HUES64 (cell line): ENCODE measurements at regions not wholly inside any gene's neighbourhood (a gene's known extent, or its start where the extent isn't known, plus 50 kb on each side); places are given as distances from the start of the nearest gene placed in this dataset.
"Not testable (repeated sequence)": the region's sequence is repeated elsewhere in the genome, so short reads cannot be mapped to it uniquely, and the experiment has no call there.

Experiments used
- H3K27ac ChIP-seq: 2 replicates; pipeline ENCODE4 v1.7.0; 2013; ENCODE audit warnings: low read depth, low read length, inconsistent platforms
- H3K27me3 ChIP-seq: 2 replicates; pipeline ENCODE4 v1.6.1; 2013; ENCODE audit warnings: mild to moderate bottlenecking, low read length; ENCODE audit not compliant: insufficient read depth
- H3K36me3 ChIP-seq: 2 replicates; pipeline ENCODE4 v1.6.1; 2013; ENCODE audit warnings: mild to moderate bottlenecking, low read length; ENCODE audit not compliant: insufficient read depth
- H3K4me1 ChIP-seq: 2 replicates; pipeline ENCODE4 v1.6.1; 2013; ENCODE audit warnings: mild to moderate bottlenecking, low read length, moderate library complexity; ENCODE audit not compliant: insufficient read depth
- H3K4me3 ChIP-seq: 2 replicates; pipeline ENCODE4 v1.5.1; 2013; ENCODE audit warnings: mild to moderate bottlenecking, low read length, moderate library complexity
- H3K9ac ChIP-seq: 2 replicates; pipeline ENCODE4 v1.6.1; 2013; ENCODE audit warnings: mild to moderate bottlenecking, low read depth, low read length
- H3K9me3 ChIP-seq: 2 replicates; pipeline ENCODE4 v1.6.1; 2013; ENCODE audit warnings: low read depth, low read length; ENCODE audit not compliant: insufficient read depth
- WGBS: fragments of 150-250, 120-280 bp; methylation state at CpG from one replicate; pipeline ENCODE4 v1.1.7; 2013; ENCODE audit warnings: missing lambda C conversion rate; 5-methylcytosine and 5-hydroxymethylcytosine counted together

GRCh38 chr12:33825986-33826602, 196.2 kb upstream of the ALG10 start:
- Histone ChIP-seq H3K27ac (no peak overlapping the region), H3K9me3 (no peaks in the 10 kb centered on the region), H3K36me3 (no peaks in the 10 kb centered on the region), H3K4me1 (no peaks in the 10 kb centered on the region), H3K27me3 (no peaks in the 10 kb centered on the region), H3K4me3 (no peak overlapping the region), H3K9ac (no peak overlapping the region)
- 92% methylated on average over 2 of the region's 2 CpGs for WGBS

DNA sequence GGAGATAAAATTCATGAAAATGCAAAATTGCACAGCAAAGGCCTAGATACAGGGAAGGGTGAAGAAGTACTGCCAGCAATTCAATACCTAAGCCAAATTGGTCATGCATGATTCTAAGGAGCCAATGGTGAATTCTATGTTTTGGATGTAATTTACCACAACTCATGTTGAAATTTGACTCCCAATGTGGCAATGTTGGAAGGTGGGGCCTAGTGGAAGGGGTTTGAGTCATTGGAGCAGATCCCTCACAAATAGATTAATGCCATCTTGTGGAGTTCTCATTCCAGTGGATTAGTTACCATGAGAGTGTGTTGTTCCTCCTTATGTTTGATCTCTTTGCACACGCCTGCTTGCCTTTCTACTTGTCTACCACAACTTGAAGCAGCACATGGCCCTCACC, 194.0 kb upstream of the ALG10 start:
- WGBS, result 100% methylated on average over 1 of the region's 1 CpG
- Histone ChIP-seq H3K27ac (no peak overlapping the region), H3K4me3 (no peak overlapping the region), H3K9ac (no peak overlapping the region), H3K4me1 (no peaks in the 10 kb centered on the region), H3K36me3 (no peaks in the 10 kb centered on the region), H3K9me3 (no peaks in the 10 kb centered on the region), H3K27me3 (no peaks in the 10 kb centered on the region)

GRCh38 chr12:33830070-33830469, 192.2 kb upstream of the ALG10 start:
- Histone ChIP-seq H3K9ac (no peak overlapping the region), H3K4me3 (no peak overlapping the region), H3K4me1 (no peaks in the 10 kb centered on the region), H3K27me3 (no peaks in the 10 kb centered on the region), H3K36me3 (no peaks in the 10 kb centered on the region), H3K9me3 (no peaks in the 10 kb centered on the region), H3K27ac (no peak overlapping the region)
- WGBS, result 91% methylated on average over 2 of the region's 2 CpGs

DNA sequence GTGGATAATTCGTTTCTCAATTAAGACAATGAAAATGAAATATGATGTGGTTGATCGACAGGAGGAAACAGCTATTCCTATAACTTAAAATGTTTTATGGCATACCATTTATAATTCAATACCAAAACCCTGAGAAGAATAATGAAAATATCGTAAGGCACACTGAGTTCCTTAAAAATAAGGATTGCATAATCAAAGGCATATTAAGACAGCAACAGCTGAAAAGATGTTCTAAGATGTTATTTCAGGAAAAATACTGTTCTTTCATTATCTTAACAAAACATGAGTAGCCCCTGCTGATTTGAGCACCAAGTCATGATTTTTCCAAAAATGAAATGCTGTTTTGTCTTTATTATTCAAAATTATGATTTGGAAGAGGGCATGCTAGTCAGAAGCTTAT, 189.4 kb upstream of the ALG10 start:
- H3K4me3 ChIP-seq, result no peak overlapping the region
- H3K9ac ChIP-seq, result no peak overlapping the region
- no peaks in the 10 kb centered on the region for H3K36me3 ChIP-seq
- 83% methylated on average over 1 of the region's 3 CpGs for WGBS
- no peaks in the 10 kb centered on the region for H3K27me3 ChIP-seq
- H3K27ac ChIP-seq, result no peak overlapping the region
- no peaks in the 10 kb centered on the region for H3K4me1 ChIP-seq
- no peaks in the 10 kb centered on the region for H3K9me3 ChIP-seq

GRCh38 chr12:33834672-33835071, 187.6 kb upstream of the ALG10 start:
- WGBS, result 88% methylated on average over 1 of the region's 1 CpG
- Histone ChIP-seq H3K27me3 (no peaks in the 10 kb centered on the region), H3K9ac (no peak overlapping the region)

DNA sequence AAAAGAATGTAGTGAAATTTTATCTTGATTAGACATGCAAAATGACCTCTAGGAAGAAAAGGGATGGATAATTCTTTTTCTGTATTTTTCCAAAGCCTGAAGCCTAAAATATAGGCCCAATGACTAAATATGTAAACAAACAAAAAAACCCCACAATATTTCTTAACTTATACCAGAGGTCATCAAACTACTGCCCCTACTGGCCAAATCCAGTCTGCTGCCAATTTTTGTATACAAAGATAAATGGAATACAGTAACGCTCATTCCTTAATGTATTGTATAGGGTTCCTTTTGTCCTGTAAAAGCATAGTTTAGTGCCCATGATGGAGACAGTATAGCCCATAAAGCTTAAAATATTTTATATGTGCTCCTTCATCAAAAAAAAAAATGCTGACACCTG, 145.7 kb upstream of the ALG10 start:
- Histone ChIP-seq H3K36me3 (no peaks in the 10 kb centered on the region), H3K27me3 (no peaks in the 10 kb centered on the region), H3K4me3 (no peak overlapping the region), H3K27ac (no peak overlapping the region), H3K9me3 (peaks cover 7% of the 10 kb centered on the region; the same call in 1 of the 2 replicates), H3K9ac (no peak overlapping the region), H3K4me1 (no peaks in the 10 kb centered on the region)
- 100% methylated on average over 1 of the region's 1 CpG for WGBS

More at GRCh38 chr12:33834672-33835071, 187.6 kb upstream of the ALG10 start:
- no peak overlapping the region for H3K4me3 ChIP-seq
- no peaks in the 10 kb centered on the region for H3K9me3 ChIP-seq
- no peaks in the 10 kb centered on the region for H3K4me1 ChIP-seq
- no peak overlapping the region for H3K27ac ChIP-seq
- no peaks in the 10 kb centered on the region for H3K36me3 ChIP-seq

GRCh38 chr12:33892425-33892824, 129.9 kb upstream of the ALG10 start:
- Histone ChIP-seq H3K27ac (no peak overlapping the region), H3K4me1 (no peaks in the 10 kb centered on the region), H3K9me3 (no peaks in the 10 kb centered on the region), H3K36me3 (no peaks in the 10 kb centered on the region), H3K4me3 (no peak overlapping the region), H3K27me3 (no peaks in the 10 kb centered on the region), H3K9ac (no peak overlapping the region)
- WGBS, result 91% methylated on average over 2 of the region's 3 CpGs

DNA sequence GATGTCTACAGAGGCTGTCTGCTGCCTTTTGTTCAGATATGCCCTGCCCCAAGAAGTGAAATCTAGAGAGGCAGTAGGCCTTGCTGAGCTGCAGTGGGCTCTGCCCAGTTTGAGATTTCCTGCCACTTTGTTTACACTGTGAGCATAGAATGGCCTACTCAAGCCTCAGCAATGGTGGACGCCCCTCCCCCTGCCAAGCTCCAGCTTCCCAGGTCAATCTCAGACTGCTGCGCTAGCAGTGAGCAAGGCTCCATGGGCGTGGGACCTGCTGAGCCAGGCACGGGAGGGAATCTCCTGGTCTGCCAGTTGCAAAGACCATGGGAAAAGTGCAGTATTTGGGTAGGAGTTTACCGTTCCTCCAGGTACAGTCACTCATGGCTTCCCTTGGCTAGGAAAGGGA, 101.8 kb upstream of the ALG10 start:
- H3K27ac ChIP-seq, H3K27me3 ChIP-seq, H3K36me3 ChIP-seq, H3K4me3 ChIP-seq, H3K4me1 ChIP-seq, H3K9ac ChIP-seq: not testable (repeated sequence)
- 93% methylated on average over 5 of the region's 5 CpGs for WGBS
- peaks cover 10% of the 10 kb centered on the region for H3K9me3 ChIP-seq

DNA sequence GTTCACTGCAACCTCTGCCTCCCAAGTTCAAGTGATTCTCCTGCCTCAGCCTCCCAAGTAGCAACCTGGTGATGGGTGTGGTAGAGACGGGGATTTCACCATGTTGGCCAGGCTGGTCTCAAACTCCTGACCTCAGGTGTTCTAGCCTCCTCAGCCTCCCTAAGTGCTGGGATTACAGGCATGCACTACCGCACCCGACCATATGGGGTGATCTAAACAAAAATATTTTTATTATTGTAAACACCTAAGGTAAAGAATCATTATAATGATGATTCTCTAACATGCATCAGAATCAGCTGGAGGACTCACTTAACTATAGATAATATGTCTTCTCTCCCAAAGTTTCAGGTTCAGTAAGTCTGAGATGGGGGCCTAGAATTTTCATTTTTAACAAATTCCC, 96.2 kb upstream of the ALG10 start:
- Histone ChIP-seq H3K9ac (no peak overlapping the region), H3K4me1 (no peaks in the 10 kb centered on the region), H3K36me3 (no peaks in the 10 kb centered on the region), H3K27ac (no peak overlapping the region), H3K4me3 (no peak overlapping the region), H3K27me3 (no peaks in the 10 kb centered on the region), H3K9me3 (peaks cover 7% of the 10 kb centered on the region)
- WGBS, result 86% methylated on average over 1 of the region's 3 CpGs

GRCh38 chr12:33937669-33938068, 84.6 kb upstream of the ALG10 start:
- WGBS, result no CpG with 5 or more reads among the region's 1 CpG
- not testable (repeated sequence) for H3K4me3 ChIP-seq, H3K36me3 ChIP-seq, H3K27me3 ChIP-seq, H3K9ac ChIP-seq, H3K4me1 ChIP-seq, H3K27ac ChIP-seq, H3K9me3 ChIP-seq

- 78% methylated on average over 2 of the region's 3 CpGs for WGBS
- Histone ChIP-seq H3K9me3 (no peaks in the 10 kb centered on the region), H3K27me3 (no peaks in the 10 kb centered on the region), H3K9ac (no peak overlapping the region), H3K4me1 (no peaks in the 10 kb centered on the region; the same call in 1 of the 2 replicates), H3K36me3 (no peaks in the 10 kb centered on the region), H3K4me3 (no peak overlapping the region), H3K27ac (no peak overlapping the region)
Observed at GRCh38 chr12:33942172-33942571, 80.1 kb upstream of the ALG10 start.
